Erythroblast (primary cell): ENCODE measurements at regions not wholly inside any gene's neighbourhood (a gene's known extent, or its start where the extent isn't known, plus 50 kb on each side); places are given as distances from the start of the nearest gene placed in this dataset.

Experiments used
- GATA1 ChIP-seq: IDR thresholded peaks from 2 replicates; pipeline ENCODE4 v1.6.1; 2011; ENCODE audit warnings: low read depth, mild to moderate bottlenecking, control low read depth, low read length, moderate library complexity
- POLR2A ChIP-seq: IDR thresholded peaks from 2 replicates; pipeline ENCODE4 v1.6.1; 2011; ENCODE audit warnings: mild to moderate bottlenecking, low read length

DNA sequence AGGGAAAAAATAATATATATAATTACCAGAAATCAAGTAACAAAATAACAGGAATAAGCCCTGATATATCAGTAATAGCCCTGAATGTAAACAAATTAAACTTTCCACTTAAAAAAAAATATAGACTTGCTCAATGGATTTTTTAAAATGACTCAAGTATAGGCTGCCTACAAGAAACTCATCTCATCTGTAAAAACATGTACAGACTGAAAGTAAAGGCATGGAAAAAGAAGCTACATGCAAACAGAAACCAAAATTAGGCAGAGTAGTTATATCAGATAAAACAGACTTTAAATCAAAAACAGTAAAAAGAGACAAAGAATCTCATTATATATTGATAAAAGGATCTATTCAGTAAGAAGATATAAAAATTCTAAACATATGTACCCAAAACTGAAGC lies 82.4 kb upstream of the STT3B start:
- TF ChIP-seq POLR2A (no peak), GATA1 (no peak)
